ENCODE measurements at regions not wholly inside any gene's neighbourhood (a gene's known extent, or its start where the extent isn't known, plus 50 kb on each side); places are given as distances from the start of the nearest gene placed in this dataset.

GRCh38 chr6:69623357-69623756, 173.5 kb downstream of the LMBRD1 start:
- TF ChIP-seq CTCF (IDR thresholded peaks at IDR 0.05), result no peak
- no peak for TF ChIP-seq POLR2A (IDR thresholded peaks at IDR 0.05)

Measured in transverse colon (tissue), 3 donors.